GM12878 (cell line): ENCODE measurements at regions not wholly inside any gene's neighbourhood (a gene's known extent, or its start where the extent isn't known, plus 50 kb on each side); places are given as distances from the start of the nearest gene placed in this dataset.

ENCODE experiments used
- CTCF ChIP-seq, 3 experiments: IDR thresholded peaks in 2 of 3; conservative IDR thresholded peaks in 1 of 3; 2 replicates each; pipeline ENCODE4 v1.5.1; 2011; ENCODE audit warnings: low read depth in 3 of 3, low read length in 3 of 3, mild to moderate bottlenecking in 3 of 3, control low read depth in 2 of 3, moderate library complexity in 2 of 3, inconsistent platforms in 1 of 3, mixed read lengths in 1 of 3; ENCODE audit not compliant: control insufficient read depth in 2 of 3, insufficient read depth in 1 of 3; ENCODE audit errors: extremely low read depth in 1 of 3
- JUND ChIP-seq: IDR thresholded peaks from 2 replicates; pipeline ENCODE4 v1.6.1; 2012; ENCODE audit warnings: low read depth, mild to moderate bottlenecking, low read length, improper control_type of control experiment, moderate library complexity
- KLF5 ChIP-seq: fragments of 450-650 bp; IDR thresholded peaks from 2 replicates; pipeline ENCODE4 v1.6.1; 2014; ENCODE audit warnings: mild to moderate bottlenecking; ENCODE audit not compliant: partially characterized antibody
- MEF2B ChIP-seq: fragments of 450-650 bp; IDR thresholded peaks from 2 replicates; pipeline ENCODE4 v1.6.1; 2018; ENCODE audit warnings: mild to moderate bottlenecking, moderate library complexity; ENCODE audit not compliant: partially characterized antibody, poor library complexity, severe bottlenecking
- MYC ChIP-seq: IDR thresholded peaks from 2 replicates; pipeline ENCODE4 v1.6.1; 2011; ENCODE audit warnings: mild to moderate bottlenecking, low read length, moderate library complexity, inconsistent platforms; ENCODE audit not compliant: insufficient read depth, insufficient replicate concordance, insufficient read length, severe bottlenecking
- PBX3 ChIP-seq: IDR thresholded peaks from 2 replicates; pipeline ENCODE4 v1.6.1; 2011; ENCODE audit warnings: mild to moderate bottlenecking, low read depth, low read length, moderate library complexity; ENCODE audit not compliant: insufficient replicate concordance
- POLR2A ChIP-seq: IDR thresholded peaks from 2 replicates; pipeline ENCODE4 v1.6.1; 2011; ENCODE audit warnings: low read depth, mild to moderate bottlenecking, low read length
- POLR2AphosphoS5 ChIP-seq: IDR thresholded peaks from 2 replicates; pipeline ENCODE4 v1.6.1; 2011; ENCODE audit warnings: mild to moderate bottlenecking, low read length, inconsistent platforms
- RUNX3 ChIP-seq: IDR thresholded peaks from 2 replicates; pipeline ENCODE4 v1.6.1; 2012; ENCODE audit warnings: low read length, inconsistent platforms
- SMC3 ChIP-seq: IDR thresholded peaks from 2 replicates; pipeline ENCODE4 v1.6.1; 2011; ENCODE audit warnings: low read length, improper control_type of control experiment, borderline replicate concordance
- SREBF1 ChIP-seq: IDR thresholded peaks from 2 replicates; pipeline ENCODE4 v1.6.1; 2012; ENCODE audit warnings: mild to moderate bottlenecking, low read length
- SUZ12 ChIP-seq: fragments of 200-600 bp; sonication (generic); IDR thresholded peaks from one replicate; pipeline ENCODE4 v1.6.1; 2018; ENCODE audit warnings: antibody characterized with exemption, mild to moderate bottlenecking; ENCODE audit not compliant: unreplicated experiment
- USF2 ChIP-seq: IDR thresholded peaks from 2 replicates; pipeline ENCODE4 v1.6.1; 2011; ENCODE audit warnings: low read depth, low read length, improper control_type of control experiment, borderline replicate concordance

GRCh38 chr1:213776969-213777368 is 210.8 kb upstream of the PROX1 start:
- no peak for TF ChIP-seq KLF5
- TF ChIP-seq USF2, result no peak
- TF ChIP-seq PBX3, result no peak
- TF ChIP-seq POLR2AphosphoS5, result no peak
- no peak for TF ChIP-seq MEF2B
- no peak for TF ChIP-seq MYC
- TF ChIP-seq CTCF (IDR thresholded peaks at IDR 0.05 in 2 of 3, conservative IDR thresholded peaks at IDR 0.05 in 1 of 3; ENCODE audit: control insufficient read depth in 2 of 3, extremely low read depth in 1 of 3, insufficient read depth in 1 of 3, low read depth in 3 of 3, low read length in 3 of 3), result no peak
- TF ChIP-seq SUZ12, result no peak
- TF ChIP-seq SMC3, result no peak
- TF ChIP-seq JUND, result no peak
- no peak for TF ChIP-seq RUNX3
- no peak for TF ChIP-seq SREBF1
- TF ChIP-seq POLR2A, result no peak
